OCI-LY3 (cell line): ENCODE measurements at regions not wholly inside any gene's neighbourhood (a gene's known extent, or its start where the extent isn't known, plus 50 kb on each side); places are given as distances from the start of the nearest gene placed in this dataset.

ENCODE experiments used
- H2AFZ ChIP-seq: fragments of 200-600, 300-600 bp; shearing (Covaris generic); 2 replicates; pipeline ENCODE4 v1.6.0; 2014; ENCODE audit warnings: antibody characterized with exemption, low read depth, low read length
- H3K27ac ChIP-seq: fragments of 200-600, 300-600 bp; sonication (generic); 2 replicates; pipeline ENCODE4 v1.5.1; 2014; ENCODE audit warnings: mild to moderate bottlenecking, low read length, moderate library complexity, mixed read lengths
- H3K27me3 ChIP-seq: fragments of 200-600, 300-600 bp; sonication (generic); 2 replicates; pipeline ENCODE4 v1.6.1; 2014; ENCODE audit warnings: low read depth, low read length, mixed read lengths
- H3K36me3 ChIP-seq: fragments of 200-600, 300-600 bp; sonication (generic); replicated peaks from 2 replicates; pipeline ENCODE3; 2014; ENCODE audit warnings: low read depth, low read length, mixed read lengths
- H3K4me1 ChIP-seq: fragments of 300-600, 200-600 bp; sonication (generic); 2 replicates; pipeline ENCODE4 v1.6.1; 2014; ENCODE audit warnings: low read length, mixed read lengths
- H3K4me2 ChIP-seq: fragments of 200-600, 300-600 bp; sonication (generic); 2 replicates; pipeline ENCODE4 v1.6.1; 2014; ENCODE audit warnings: low read length, mixed read lengths
- H3K4me3 ChIP-seq: fragments of 300-600, 200-600 bp; sonication (generic); 2 replicates; pipeline ENCODE4 v1.5.1; 2014; ENCODE audit warnings: antibody characterized with exemption, mild to moderate bottlenecking, low read length, moderate library complexity
- H3K79me2 ChIP-seq: fragments of 300-600, 200-600 bp; shearing (Covaris generic); 2 replicates; pipeline ENCODE4 v1.6.1; 2014; ENCODE audit warnings: mild to moderate bottlenecking, low read length, mixed read lengths
- H3K9ac ChIP-seq: fragments of 300-600, 200-600 bp; shearing (Covaris generic); 2 replicates; pipeline ENCODE4 v1.6.0; 2014; ENCODE audit warnings: mild to moderate bottlenecking, low read length, moderate library complexity
- H3K9me3 ChIP-seq: fragments of 200-600, 300-600 bp; shearing (Covaris generic); 2 replicates; pipeline ENCODE4 v1.6.1; 2014; ENCODE audit warnings: low read length, mixed read lengths; ENCODE audit not compliant: insufficient read depth
- H4K20me1 ChIP-seq: fragments of 200-600, 300-600 bp; sonication (generic); 2 replicates; pipeline ENCODE4 v1.6.1; 2016; ENCODE audit warnings: low read length, mixed read lengths; ENCODE audit not compliant: insufficient read depth
- CTCF ChIP-seq: fragments of 200-600, 300-600 bp; sonication (generic); IDR thresholded peaks from 2 replicates; pipeline ENCODE4 v1.5.1; 2014; ENCODE audit warnings: antibody characterized with exemption, low read length, low read depth
- EZH2phosphoT487 ChIP-seq: fragments of 200-600 bp; shearing (Covaris generic); IDR thresholded peaks from 2 replicates; pipeline ENCODE4 v1.6.1; 2018; ENCODE audit warnings: antibody characterized with exemption, mixed run types, low read depth

GRCh38 chr20:22373164-22373895 is 211.0 kb downstream of the FOXA2 start:
- Histone ChIP-seq H3K4me2 (no peak overlapping the region), H3K27ac (no peak overlapping the region), H2AFZ (no peak overlapping the region), H3K36me3 (no peaks in the 10 kb centered on the region), H3K27me3 (0 out of 2 replicates have a peak, but pooled peaks cover 3% of the 10 kb centered on the region), H3K9me3 (no peaks in the 10 kb centered on the region), H3K9ac (no peak overlapping the region), H3K4me1 (no peaks in the 10 kb centered on the region), H3K4me3 (no peak overlapping the region), H3K79me2 (no peaks in the 10 kb centered on the region), H4K20me1 (no peaks in the 10 kb centered on the region)
- TF ChIP-seq EZH2phosphoT487: no peak
- TF ChIP-seq CTCF: no peak

GRCh38 chr20:22371843-22372242 is 212.5 kb downstream of the FOXA2 start:
- Histone ChIP-seq H3K79me2 (no peaks in the 10 kb centered on the region), H4K20me1 (no peaks in the 10 kb centered on the region), H3K27ac (no peak overlapping the region), H3K4me2 (no peak overlapping the region), H3K36me3 (no peaks in the 10 kb centered on the region), H3K9ac (no peak overlapping the region), H3K4me1 (no peaks in the 10 kb centered on the region), H3K4me3 (no peak overlapping the region), H3K9me3 (no peaks in the 10 kb centered on the region), H3K27me3 (0 out of 2 replicates have a peak, but pooled peaks cover 3% of the 10 kb centered on the region), H2AFZ (no peak overlapping the region)
- TF ChIP-seq CTCF (no peak), EZH2phosphoT487 (no peak)

GRCh38 chr20:22370137-22370536 is 214.2 kb downstream of the FOXA2 start:
- TF ChIP-seq CTCF (no peak), EZH2phosphoT487 (no peak)
- H3K4me1 ChIP-seq: no peaks in the 10 kb centered on the region

GRCh38 chr20:22369100-22369499 is 215.3 kb downstream of the FOXA2 start:
- H3K79me2 ChIP-seq: no peaks in the 10 kb centered on the region
- no peak overlapping the region for H3K27ac ChIP-seq
- TF ChIP-seq CTCF (no peak), EZH2phosphoT487 (no peak)
- no peak overlapping the region for H3K4me3 ChIP-seq
- 0 out of 2 replicates have a peak, but pooled peaks cover 3% of the 10 kb centered on the region for H3K27me3 ChIP-seq
- H3K4me1 ChIP-seq: no peaks in the 10 kb centered on the region
- H3K36me3 ChIP-seq: no peaks in the 10 kb centered on the region
- no peak overlapping the region for H2AFZ ChIP-seq
- H4K20me1 ChIP-seq: no peaks in the 10 kb centered on the region
- H3K9ac ChIP-seq: no peak overlapping the region
- no peak overlapping the region for H3K4me2 ChIP-seq
- no peaks in the 10 kb centered on the region for H3K9me3 ChIP-seq

More at GRCh38 chr20:22370137-22370536, 214.2 kb downstream of the FOXA2 start:
- H3K79me2 ChIP-seq: no peaks in the 10 kb centered on the region
- no peaks in the 10 kb centered on the region for H4K20me1 ChIP-seq
- 0 out of 2 replicates have a peak, but pooled peaks cover 3% of the 10 kb centered on the region for H3K27me3 ChIP-seq
- no peak overlapping the region for H2AFZ ChIP-seq
- H3K9me3 ChIP-seq: no peaks in the 10 kb centered on the region
- H3K4me3 ChIP-seq: no peak overlapping the region
- H3K27ac ChIP-seq: no peak overlapping the region
- H3K9ac ChIP-seq: no peak overlapping the region
- no peaks in the 10 kb centered on the region for H3K36me3 ChIP-seq
- H3K4me2 ChIP-seq: no peak overlapping the region
